ENCODE measurements at regions not wholly inside any gene's neighbourhood (a gene's known extent, or its start where the extent isn't known, plus 50 kb on each side); places are given as distances from the start of the nearest gene placed in this dataset.

GRCh38 chr4:111263836-111264235 is 641.0 kb upstream of the PITX2 start:
- TF ChIP-seq, protein P1, sequence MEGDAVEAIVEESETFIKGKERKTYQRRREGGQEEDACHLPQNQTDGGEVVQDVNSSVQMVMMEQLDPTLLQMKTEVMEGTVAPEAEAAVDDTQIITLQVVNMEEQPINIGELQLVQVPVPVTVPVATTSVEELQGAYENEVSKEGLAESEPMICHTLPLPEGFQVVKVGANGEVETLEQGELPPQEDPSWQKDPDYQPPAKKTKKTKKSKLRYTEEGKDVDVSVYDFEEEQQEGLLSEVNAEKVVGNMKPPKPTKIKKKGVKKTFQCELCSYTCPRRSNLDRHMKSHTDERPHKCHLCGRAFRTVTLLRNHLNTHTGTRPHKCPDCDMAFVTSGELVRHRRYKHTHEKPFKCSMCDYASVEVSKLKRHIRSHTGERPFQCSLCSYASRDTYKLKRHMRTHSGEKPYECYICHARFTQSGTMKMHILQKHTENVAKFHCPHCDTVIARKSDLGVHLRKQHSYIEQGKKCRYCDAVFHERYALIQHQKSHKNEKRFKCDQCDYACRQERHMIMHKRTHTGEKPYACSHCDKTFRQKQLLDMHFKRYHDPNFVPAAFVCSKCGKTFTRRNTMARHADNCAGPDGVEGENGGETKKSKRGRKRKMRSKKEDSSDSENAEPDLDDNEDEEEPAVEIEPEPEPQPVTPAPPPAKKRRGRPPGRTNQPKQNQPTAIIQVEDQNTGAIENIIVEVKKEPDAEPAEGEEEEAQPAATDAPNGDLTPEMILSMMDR (IDR thresholded peaks at IDR 0.05), result no peak
- no peak for TF ChIP-seq POLR2AphosphoS5 (IDR thresholded peaks at IDR 0.05)
- TF ChIP-seq POLR2A (IDR thresholded peaks at IDR 0.05), result no peak
